ENCODE measurements at regions not wholly inside any gene's neighbourhood (a gene's known extent, or its start where the extent isn't known, plus 50 kb on each side); places are given as distances from the start of the nearest gene placed in this dataset.
"Not testable (repeated sequence)": the region's sequence is repeated elsewhere in the genome, so short reads cannot be mapped to it uniquely, and the experiment has no call there.

- H3K27me3 ChIP-seq (replicated peaks in 1 of 7); intact Hi-C loops (cut with DNase I; ENCODE audit: low total_unique reads); H3K27ac ChIP-seq; H3K36me3 ChIP-seq; H3K4me1 ChIP-seq; H3K4me3 ChIP-seq: not testable (repeated sequence)
- 74 to 79% (median 76%) methylated on average over 15 to 26 of the region's 26 CpGs for WGBS, 5 donors
- DNase-seq = peak; percentile 58
- peaks cover 0 to 13% (median 4%) of the 10 kb centered on the region in 8 donors for H3K9me3 ChIP-seq
These were observed 3248.2 kb upstream of the OR11H1 start for GRCh38 chr22:12279512-12280474.

- H3K27me3 ChIP-seq (replicated peaks in 1 of 7); H3K4me1 ChIP-seq; H3K4me3 ChIP-seq; DNase-seq; intact Hi-C loops (cut with DNase I; ENCODE audit: low total_unique reads); H3K36me3 ChIP-seq; H3K27ac ChIP-seq: not testable (repeated sequence)
- peaks cover 0 to 10% (median 4%) of the 10 kb centered on the region in 8 donors for H3K9me3 ChIP-seq
- 0 to 17% (median 10%) methylated on average over 2 of the region's 2 CpGs for WGBS, 5 donors
These were observed 3243.3 kb upstream of the OR11H1 start for GRCh38 chr22:12284690-12285089.

GRCh38 chr22:12297351-12297750, 3230.6 kb upstream of the OR11H1 start:
- H3K27me3 ChIP-seq (replicated peaks in 1 of 7); H3K27ac ChIP-seq; H3K9me3 ChIP-seq; H3K4me3 ChIP-seq; H3K4me1 ChIP-seq; intact Hi-C loops (cut with DNase I; ENCODE audit: low total_unique reads); H3K36me3 ChIP-seq: not testable (repeated sequence)
- DNase-seq = peak; percentile 69
- 60 to 80% (median 76%) methylated on average over 6 to 13 of the region's 13 CpGs for WGBS, 5 donors

Measured in spleen (tissue), 11 donors.